Heart right ventricle (tissue), 16 donors: ENCODE measurements at regions not wholly inside any gene's neighbourhood (a gene's known extent, or its start where the extent isn't known, plus 50 kb on each side); places are given as distances from the start of the nearest gene placed in this dataset.

ENCODE experiments used
- ATAC-seq, 8 donors: fragments of 200-7000 bp; cut with Tn5 transposase; one replicate each; pipeline ENCODE4 v1.9.1; 2020; ENCODE audit warnings: mild to moderate bottlenecking in 8 of 8, moderate library complexity in 8 of 8, moderate number of reproducible peaks in 1 of 8
- DNase-seq, 2 donors: peaks; one replicate each; pipeline ENCODE4 v3.0.0-alpha.2; 2020
- H3K27ac ChIP-seq, 10 donors: fragments of 200-600 bp; sonication (generic) in 2 of 10; one replicate each; pipeline versions ENCODE4 v1.5.0 to v1.8.0; 2020 to 2022; ENCODE audit warnings: mild to moderate bottlenecking in 3 of 10
- H3K27me3 ChIP-seq, 7 donors: fragments of 200-600 bp; one replicate each; pipeline ENCODE4 v1.8.0; 2021 to 2022; ENCODE audit warnings: mild to moderate bottlenecking in 2 of 7
- H3K36me3 ChIP-seq, 9 donors: fragments of 200-600 bp; sonication (generic) in 1 of 9; one replicate each; pipeline versions ENCODE4 v1.5.0 to v1.8.0; 2020 to 2022; ENCODE audit warnings: mild to moderate bottlenecking in 2 of 9
- H3K4me1 ChIP-seq, 9 donors: fragments of 200-600 bp; sonication (generic) in 1 of 9; one replicate each; pipeline versions ENCODE4 v1.5.0 to v1.8.0; 2020 to 2022; ENCODE audit warnings: mild to moderate bottlenecking in 4 of 9
- H3K4me3 ChIP-seq, 10 donors: fragments of 200-600 bp; sonication (generic) in 2 of 10; one replicate each; pipeline versions ENCODE4 v1.5.0 to v1.8.0; 2020 to 2022; ENCODE audit warnings: mild to moderate bottlenecking in 7 of 10, moderate library complexity in 2 of 10
- H3K9me3 ChIP-seq, 11 donors: fragments of 200-600 bp in 10 of 11; sonication (generic) in 2 of 11; one replicate each; pipeline versions ENCODE4 v1.5.0 to v1.8.0; 2013 to 2022; ENCODE audit warnings: mild to moderate bottlenecking in 2 of 11, control low read depth in 1 of 11, moderate library complexity in 1 of 11
- CTCF ChIP-seq, 9 donors: fragments of 200-600 bp; sonication (generic) in 2 of 9; IDR thresholded peaks; one replicate each; pipeline versions ENCODE4 v1.5.0 to v1.8.0; 2021 to 2022; ENCODE audit warnings: antibody characterized with exemption in 9 of 9, mild to moderate bottlenecking in 5 of 9, moderate library complexity in 1 of 9
- WGBS, 2 donors: extraction: QIAGEN DNeasy Blood & Tissue Kit; methylation state at CpG; one replicate each; pipeline ENCODE4 v1.1.7; 2013; ENCODE audit warnings: inconsistent platforms in 1 of 2; 5-methylcytosine and 5-hydroxymethylcytosine counted together
- intact Hi-C, 10 donors: fragments of 100-400 bp; cut with DNase I; formaldehyde crosslinking; loops; one replicate each; pipeline versions ENCODE4 v1.11.1 to v1.14.2; 2022
- donor health status: Arrhythmogenic right ventricular cardiomyopathy.
- donor health status: ischemic (EF 13 %, LVEDD 7.1; RV severe dilation, severe dysfunction).
- donor health status: healthy with polysubstance abuse.
- donor health status: DM: no; HTN: yes; CAD: no.
- donor health status: DM: no; HTN: no; CAD: no.
- donor health status: ischemic (EF 25% LVEDD 6.9; RV normal size, moderate dysfunction).
- donor health status: ischemic (EF 25% LVEDD 5.7; RV mildly dilated, moderate dysfunction).
- donor health status: healthy.
- donor health status: DM: yes; HTN: yes; CAD: no.
- donor health status: Ischemic cardiomyopathy.
- donor health status: ischemic (EF 35%, LVEDD 5.7; RV mildly dilated, moderate dysfunction).
- donor health status: nonischemic (EF 11% LVEDD 7.7; RV severe dilation, severe dysfunction).
- donor health status: DM: yes; HTN: yes; CAD: no.
- donor health status: PGD.
- donor health status: ischemic (EF 29% LVEDD 5.4; RV normal size, mild dysfunction).
- donor health status: nonischemic (EF 23%, LVEDD 6.1; RV moderate dilation, normal function).

GRCh38 chr2:221662689-221663391, 90.7 kb upstream of the EPHA4 start:
- ATAC-seq (no peak), DNase-seq (no peak)
- H3K4me3 ChIP-seq, result no peak overlapping the region
- H3K27ac ChIP-seq, result no peak overlapping the region
- 71% methylated on average over 3 of the region's 3 CpGs for WGBS, 2 donors
- no peaks in the 10 kb centered on the region for H3K27me3 ChIP-seq
- no peaks in the 10 kb centered on the region for H3K36me3 ChIP-seq
- H3K4me1 ChIP-seq, result no peaks in the 10 kb centered on the region
- TF ChIP-seq CTCF (IDR thresholded peaks at IDR 0.05), result no peak
- intact Hi-C loops, result no loop called here
- H3K9me3 ChIP-seq, result peaks cover 0 to under 1% (median 0%) of the 10 kb centered on the region in 11 donors

- TF ChIP-seq CTCF (IDR thresholded peaks at IDR 0.05), result no peak
Measured at GRCh38 chr2:221657806-221658205, 85.7 kb upstream of the EPHA4 start.

GRCh38 chr2:221655300-221655699, 83.2 kb upstream of the EPHA4 start:
- intact Hi-C loops, result no loop called here
- ATAC-seq, result no peak
- H3K36me3 ChIP-seq, result no peaks in the 10 kb centered on the region

More at GRCh38 chr2:221657806-221658205, 85.7 kb upstream of the EPHA4 start:
- Histone ChIP-seq H3K27me3 (peaks cover 0 to 13% (median 0%) of the 10 kb centered on the region in 7 donors), H3K4me1 (no peaks in the 10 kb centered on the region), H3K27ac (no peak overlapping the region), H3K9me3 (no peaks in the 10 kb centered on the region), H3K4me3 (no peak overlapping the region), H3K36me3 (no peaks in the 10 kb centered on the region)
- WGBS, 2 donors, result 89 to 94% methylated on average over 1 of the region's 1 CpG
- intact Hi-C loops, result no loop called here
- no peak for ATAC-seq
- no peak for DNase-seq

GRCh38 chr2:221653182-221653581, 81.1 kb upstream of the EPHA4 start:
- Histone ChIP-seq H3K4me3 (no peak overlapping the region), H3K27me3 (peaks cover 0 to 13% (median 0%) of the 10 kb centered on the region in 7 donors), H3K27ac (no peak overlapping the region), H3K9me3 (no peaks in the 10 kb centered on the region), H3K4me1 (no peaks in the 10 kb centered on the region), H3K36me3 (no peaks in the 10 kb centered on the region)
- intact Hi-C loops, result no loop called here
- DNase-seq, result no peak
- ATAC-seq, result no peak
- no peak for TF ChIP-seq CTCF (IDR thresholded peaks at IDR 0.05)
- WGBS, 2 donors, result 26 to 28% methylated on average over 1 of the region's 1 CpG

More at GRCh38 chr2:221655300-221655699, 83.2 kb upstream of the EPHA4 start:
- DNase-seq, result no peak
- Histone ChIP-seq H3K4me3 (no peak overlapping the region), H3K27ac (no peak overlapping the region), H3K9me3 (no peaks in the 10 kb centered on the region), H3K4me1 (no peaks in the 10 kb centered on the region), H3K27me3 (peaks cover 0 to 13% (median 0%) of the 10 kb centered on the region in 7 donors)
- WGBS, 2 donors, result 51 to 62% methylated on average over 3 of the region's 3 CpGs
- TF ChIP-seq CTCF (IDR thresholded peaks at IDR 0.05), result no peak
